IPS-20b (cell line): ENCODE measurements at regions not wholly inside any gene's neighbourhood (a gene's known extent, or its start where the extent isn't known, plus 50 kb on each side); places are given as distances from the start of the nearest gene placed in this dataset.
"Not testable (repeated sequence)": the region's sequence is repeated elsewhere in the genome, so short reads cannot be mapped to it uniquely, and the experiment has no call there.

ENCODE experiments used
- H3K27ac ChIP-seq: one replicate; pipeline ENCODE4 v1.5.1; 2013; ENCODE audit warnings: low read length
- H3K27me3 ChIP-seq: 2 replicates; pipeline ENCODE4 v1.6.1; 2013; ENCODE audit warnings: mild to moderate bottlenecking, low read length, inconsistent platforms; ENCODE audit not compliant: insufficient read depth
- H3K36me3 ChIP-seq: 2 replicates; pipeline ENCODE4 v1.6.1; 2013; ENCODE audit warnings: low read depth, mild to moderate bottlenecking, inconsistent platforms, low read length, moderate library complexity; ENCODE audit not compliant: insufficient read depth
- H3K4me1 ChIP-seq: 2 replicates; pipeline ENCODE4 v1.6.1; 2013; ENCODE audit warnings: mild to moderate bottlenecking, control low read depth, inconsistent platforms, low read length, moderate library complexity; ENCODE audit not compliant: insufficient read depth
- H3K4me3 ChIP-seq: 2 replicates; pipeline ENCODE4 v1.5.1; 2013; ENCODE audit warnings: mild to moderate bottlenecking, low read length, inconsistent platforms
- H3K9ac ChIP-seq: 2 replicates; pipeline ENCODE4 v1.6.1; 2013; ENCODE audit warnings: low read depth, mild to moderate bottlenecking, inconsistent platforms, low read length, moderate library complexity
- H3K9me3 ChIP-seq: 2 replicates; pipeline ENCODE4 v1.6.1; 2013; ENCODE audit warnings: mild to moderate bottlenecking, low read depth, low read length, inconsistent platforms; ENCODE audit not compliant: insufficient read depth

- not testable (repeated sequence) for H3K4me3 ChIP-seq, H3K27me3 ChIP-seq, H3K36me3 ChIP-seq, H3K9ac ChIP-seq, H3K27ac ChIP-seq, H3K4me1 ChIP-seq, H3K9me3 ChIP-seq
Observed at GRCh38 chr5:20890936-20891335, 902.9 kb upstream of the CDH18 start.

DNA sequence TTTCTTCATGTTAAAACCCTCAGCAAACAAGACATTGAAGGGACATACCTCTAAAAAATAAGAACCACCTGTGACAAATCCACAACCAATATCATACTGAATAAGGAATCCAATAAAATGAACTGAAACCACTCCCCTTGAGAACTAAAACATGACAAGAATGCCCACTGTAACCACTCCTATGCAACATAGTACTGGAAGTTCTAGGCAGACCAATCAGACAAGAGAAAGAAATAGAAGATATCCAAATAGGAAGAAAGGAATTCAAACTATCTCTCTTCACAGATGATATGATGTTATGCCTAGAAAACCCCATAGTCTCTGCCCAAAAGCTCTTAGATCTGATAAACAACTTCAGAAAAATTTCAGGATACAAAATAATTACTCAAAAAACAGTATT lies 887.7 kb upstream of the CDH18 start:
- not testable (repeated sequence) for H3K27ac ChIP-seq, H3K36me3 ChIP-seq, H3K4me3 ChIP-seq, H3K4me1 ChIP-seq, H3K9me3 ChIP-seq, H3K9ac ChIP-seq, H3K27me3 ChIP-seq

DNA sequence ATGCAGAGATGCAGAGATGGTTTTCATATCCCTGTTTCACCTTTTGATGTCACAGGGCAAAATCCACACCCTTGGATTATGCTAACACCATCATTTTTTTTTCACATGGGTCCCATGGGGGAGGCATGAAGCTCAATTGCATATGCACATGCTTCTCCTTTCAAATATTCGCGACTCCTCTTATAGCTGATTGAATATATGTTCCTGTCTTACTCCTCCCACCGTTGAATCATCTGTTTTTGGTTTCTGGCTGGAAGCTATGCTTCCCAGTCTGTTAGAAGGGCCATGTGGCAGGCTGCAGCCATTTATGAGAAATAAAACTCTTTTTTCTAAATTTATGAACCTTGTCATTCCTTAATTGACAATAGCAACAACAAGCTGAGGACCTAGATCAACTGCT lies 877.9 kb upstream of the CDH18 start:
- not testable (repeated sequence) for H3K9ac ChIP-seq, H3K27ac ChIP-seq, H3K4me1 ChIP-seq, H3K9me3 ChIP-seq, H3K4me3 ChIP-seq, H3K36me3 ChIP-seq, H3K27me3 ChIP-seq

DNA sequence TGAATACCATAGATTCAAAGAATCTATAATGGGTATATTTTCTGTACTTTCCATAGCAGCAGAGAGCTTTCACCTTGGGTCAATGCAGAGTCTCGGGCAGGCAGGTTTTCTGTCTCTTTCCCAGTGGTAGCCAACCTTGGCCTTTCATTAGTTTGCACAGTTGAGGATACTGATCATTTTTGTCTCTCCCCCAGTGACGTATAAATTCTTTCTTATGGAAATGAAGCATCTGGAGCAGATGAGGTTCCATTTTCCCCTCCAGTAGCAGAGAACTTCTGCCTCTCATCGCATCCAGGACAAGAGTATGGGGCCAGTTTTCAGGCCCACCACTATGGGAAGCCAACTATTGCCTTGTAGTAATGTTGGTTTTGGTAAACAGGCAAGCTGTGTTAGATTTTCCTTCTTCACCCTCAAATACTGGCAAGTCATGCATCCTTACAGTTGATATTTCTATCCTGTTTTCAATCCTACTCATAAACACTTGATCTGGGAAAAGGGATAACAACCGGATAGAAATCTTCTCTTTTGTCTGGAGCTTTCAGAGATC lies 845.2 kb upstream of the CDH18 start:
- 0 out of 2 replicates have a peak, but pooled peaks cover 2% of the 10 kb centered on the region for H3K4me1 ChIP-seq

GRCh38 chr5:20832204-20833080 lies 844.4 kb upstream of the CDH18 start:
- Histone ChIP-seq H3K9ac (no peak overlapping the region), H3K27ac (no peak overlapping the region), H3K4me1 (0 out of 2 replicates have a peak, but pooled peaks cover 2% of the 10 kb centered on the region), H3K9me3 (peaks cover 6% of the 10 kb centered on the region; the same call in 1 of the 2 replicates), H3K27me3 (no peaks in the 10 kb centered on the region), H3K4me3 (no peak overlapping the region), H3K36me3 (no peaks in the 10 kb centered on the region)

More for the DNA sequence above, 845.2 kb upstream of the CDH18 start:
- no peak overlapping the region for H3K9ac ChIP-seq
- no peaks in the 10 kb centered on the region for H3K27me3 ChIP-seq
- H3K9me3 ChIP-seq: peaks cover 6% of the 10 kb centered on the region; the same call in 1 of the 2 replicates
- H3K36me3 ChIP-seq: no peaks in the 10 kb centered on the region
- H3K27ac ChIP-seq: no peak overlapping the region
- no peak overlapping the region for H3K4me3 ChIP-seq

DNA sequence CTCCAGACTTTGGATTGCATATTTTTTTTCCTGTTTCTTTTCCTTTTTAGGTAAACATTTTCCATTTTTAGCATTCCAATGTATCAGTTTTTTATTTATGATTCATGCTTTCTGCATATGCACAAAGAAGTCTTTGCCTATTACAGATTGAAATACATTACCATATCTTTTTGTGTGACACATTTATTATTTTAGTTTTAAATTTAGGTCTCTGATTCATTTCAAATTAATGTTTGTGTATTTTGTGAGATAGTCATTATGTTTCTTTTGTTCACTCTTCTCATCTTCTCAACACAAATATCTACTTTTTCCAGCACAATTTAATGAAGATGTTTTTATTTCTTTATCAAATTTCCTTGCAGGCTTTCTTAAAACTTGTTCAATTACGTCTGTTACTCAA lies 838.0 kb upstream of the CDH18 start:
- H3K27me3 ChIP-seq, H3K27ac ChIP-seq, H3K9ac ChIP-seq, H3K36me3 ChIP-seq, H3K4me3 ChIP-seq, H3K9me3 ChIP-seq, H3K4me1 ChIP-seq: not testable (repeated sequence)

DNA sequence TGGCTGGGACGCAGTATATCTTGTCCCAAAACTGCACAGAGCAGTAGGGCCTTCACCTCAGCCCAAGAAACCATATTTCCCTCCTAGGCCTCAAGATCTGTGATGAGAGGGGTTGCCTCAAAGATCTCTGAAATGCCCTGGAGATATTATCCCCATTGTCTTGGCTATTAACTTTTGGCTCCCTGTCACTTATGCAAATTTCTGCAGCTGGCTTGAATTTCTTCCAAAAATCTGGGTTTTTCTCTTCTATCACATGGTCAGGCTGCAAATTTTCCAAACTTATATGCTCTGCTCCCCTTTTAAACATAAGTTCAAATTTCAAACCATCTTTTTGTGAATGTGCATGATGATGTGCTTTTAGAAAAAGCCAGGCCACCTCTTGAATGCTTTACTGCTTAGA lies 809.2 kb upstream of the CDH18 start:
- H3K9ac ChIP-seq, H3K4me3 ChIP-seq: not testable (repeated sequence)

GRCh38 chr5:20784755-20785154 lies 796.8 kb upstream of the CDH18 start:
- not testable (repeated sequence) for H3K9ac ChIP-seq, H3K27me3 ChIP-seq, H3K9me3 ChIP-seq, H3K36me3 ChIP-seq, H3K4me3 ChIP-seq, H3K27ac ChIP-seq, H3K4me1 ChIP-seq

More for the DNA sequence above, 809.2 kb upstream of the CDH18 start:
- H3K36me3 ChIP-seq, H3K27me3 ChIP-seq, H3K9me3 ChIP-seq, H3K4me1 ChIP-seq, H3K27ac ChIP-seq: not testable (repeated sequence)

- not testable (repeated sequence) for H3K4me3 ChIP-seq, H3K9ac ChIP-seq, H3K27ac ChIP-seq, H3K27me3 ChIP-seq, H3K4me1 ChIP-seq, H3K9me3 ChIP-seq, H3K36me3 ChIP-seq
Observed at GRCh38 chr5:20783484-20783883, 795.5 kb upstream of the CDH18 start.

GRCh38 chr5:20771338-20771737 lies 783.3 kb upstream of the CDH18 start:
- not testable (repeated sequence) for H3K9me3 ChIP-seq, H3K27me3 ChIP-seq

GRCh38 chr5:20765074-20765473 lies 777.1 kb upstream of the CDH18 start:
- not testable (repeated sequence) for H3K9me3 ChIP-seq, H3K4me3 ChIP-seq, H3K4me1 ChIP-seq, H3K27me3 ChIP-seq, H3K9ac ChIP-seq, H3K36me3 ChIP-seq, H3K27ac ChIP-seq

More at GRCh38 chr5:20771338-20771737, 783.3 kb upstream of the CDH18 start:
- H3K9ac ChIP-seq, H3K4me1 ChIP-seq, H3K4me3 ChIP-seq, H3K36me3 ChIP-seq, H3K27ac ChIP-seq: not testable (repeated sequence)

DNA sequence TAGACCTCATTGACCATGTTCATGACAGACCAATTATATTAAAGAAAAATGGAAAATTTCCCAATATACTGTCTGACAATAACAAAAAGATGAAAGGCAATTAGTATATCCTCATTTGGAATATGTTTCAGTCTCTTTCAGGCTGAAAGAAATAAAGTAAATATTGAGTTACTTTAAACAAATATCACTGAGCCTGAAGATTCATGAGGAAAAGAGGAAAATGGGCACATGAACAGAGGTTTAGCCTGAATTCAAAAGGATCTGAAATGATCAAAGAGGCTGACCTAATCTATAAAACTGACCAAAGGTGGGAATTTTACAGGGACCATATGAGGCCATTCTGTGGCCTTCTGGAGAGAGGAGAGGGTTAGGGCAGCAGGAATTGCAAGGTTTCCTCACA lies 771.5 kb upstream of the CDH18 start:
- not testable (repeated sequence) for H3K36me3 ChIP-seq, H3K27me3 ChIP-seq, H3K27ac ChIP-seq, H3K4me3 ChIP-seq, H3K9me3 ChIP-seq, H3K4me1 ChIP-seq, H3K9ac ChIP-seq
